ENCODE measurements at regions not wholly inside any gene's neighbourhood (a gene's known extent, or its start where the extent isn't known, plus 50 kb on each side); places are given as distances from the start of the nearest gene placed in this dataset.

DNA sequence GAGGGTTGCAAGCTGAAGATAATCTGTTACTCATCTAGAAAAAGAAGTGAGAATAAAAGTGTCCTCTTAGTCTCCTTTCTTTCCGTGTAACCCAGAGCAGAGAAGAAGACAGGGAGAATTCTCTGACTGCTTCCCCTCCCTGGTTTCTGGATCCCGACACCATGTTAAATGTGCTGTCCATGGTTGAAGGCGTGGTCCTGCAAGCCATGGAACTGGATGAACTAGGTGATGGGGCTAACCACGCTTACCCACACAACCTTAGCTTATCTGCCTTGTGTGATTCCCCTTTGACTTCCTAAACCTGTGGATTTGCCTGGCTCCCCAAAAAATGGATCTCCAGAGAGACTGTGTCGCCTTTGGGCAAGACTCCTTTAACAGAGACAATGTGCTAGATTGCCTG is 907.6 kb downstream of the FSTL5 start:
- intact Hi-C loops (cut with DNase I): no loop called here

DNA sequence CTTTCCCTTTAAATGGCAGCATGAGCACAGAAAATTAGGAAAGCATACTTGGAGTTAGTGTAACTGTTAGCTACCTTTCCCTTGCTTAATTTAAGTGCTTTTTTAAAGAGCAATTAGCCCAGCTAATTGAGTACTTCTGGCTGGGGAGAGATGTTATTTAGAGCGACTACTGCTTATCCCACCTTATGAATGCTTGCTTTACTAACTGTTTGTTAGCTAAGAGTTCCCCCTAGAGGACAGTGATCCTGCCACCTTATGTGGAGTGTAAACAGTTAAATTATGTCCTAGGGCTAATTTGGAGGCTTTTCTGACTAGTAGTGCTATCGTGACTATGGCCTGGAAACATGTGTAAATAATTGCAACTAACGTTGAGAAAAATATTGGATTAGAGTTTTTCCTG is 909.4 kb downstream of the FSTL5 start:
- Histone ChIP-seq H3K9me3 (no peaks in the 10 kb centered on the region), H3K4me1 (replicated peaks) (no peaks in the 10 kb centered on the region), H3K27me3 (replicated peaks; ENCODE audit: insufficient read depth) (no peaks in the 10 kb centered on the region), H3K36me3 (no peaks in the 10 kb centered on the region), H3K4me3 (no peak overlapping the region), H3K27ac (no peak overlapping the region)
- no peak for TF ChIP-seq POLR2AphosphoS5 (IDR thresholded peaks at IDR 0.05)
- intact Hi-C loops (cut with DNase I): no loop called here
- 78% methylated on average over 3 of the region's 3 CpGs for WGBS
- no peak for DNase-seq (ENCODE audit: low spot score)

More for the DNA sequence above, 907.6 kb downstream of the FSTL5 start:
- H3K27ac ChIP-seq: no peak overlapping the region
- no peaks in the 10 kb centered on the region for H3K36me3 ChIP-seq
- H3K4me1 ChIP-seq (replicated peaks): no peaks in the 10 kb centered on the region
- 93% methylated on average over 5 of the region's 5 CpGs for WGBS
- no peak for DNase-seq (ENCODE audit: low spot score)
- no peaks in the 10 kb centered on the region for H3K27me3 ChIP-seq (replicated peaks; ENCODE audit: insufficient read depth)
- no peak for TF ChIP-seq POLR2AphosphoS5 (IDR thresholded peaks at IDR 0.05)
- TF ChIP-seq, protein P1, sequence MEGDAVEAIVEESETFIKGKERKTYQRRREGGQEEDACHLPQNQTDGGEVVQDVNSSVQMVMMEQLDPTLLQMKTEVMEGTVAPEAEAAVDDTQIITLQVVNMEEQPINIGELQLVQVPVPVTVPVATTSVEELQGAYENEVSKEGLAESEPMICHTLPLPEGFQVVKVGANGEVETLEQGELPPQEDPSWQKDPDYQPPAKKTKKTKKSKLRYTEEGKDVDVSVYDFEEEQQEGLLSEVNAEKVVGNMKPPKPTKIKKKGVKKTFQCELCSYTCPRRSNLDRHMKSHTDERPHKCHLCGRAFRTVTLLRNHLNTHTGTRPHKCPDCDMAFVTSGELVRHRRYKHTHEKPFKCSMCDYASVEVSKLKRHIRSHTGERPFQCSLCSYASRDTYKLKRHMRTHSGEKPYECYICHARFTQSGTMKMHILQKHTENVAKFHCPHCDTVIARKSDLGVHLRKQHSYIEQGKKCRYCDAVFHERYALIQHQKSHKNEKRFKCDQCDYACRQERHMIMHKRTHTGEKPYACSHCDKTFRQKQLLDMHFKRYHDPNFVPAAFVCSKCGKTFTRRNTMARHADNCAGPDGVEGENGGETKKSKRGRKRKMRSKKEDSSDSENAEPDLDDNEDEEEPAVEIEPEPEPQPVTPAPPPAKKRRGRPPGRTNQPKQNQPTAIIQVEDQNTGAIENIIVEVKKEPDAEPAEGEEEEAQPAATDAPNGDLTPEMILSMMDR (IDR thresholded peaks at IDR 0.05): no peak
- TF ChIP-seq POLR2A (IDR thresholded peaks at IDR 0.05): no peak
- no peak overlapping the region for H3K4me3 ChIP-seq
- no peaks in the 10 kb centered on the region for H3K9me3 ChIP-seq

DNA sequence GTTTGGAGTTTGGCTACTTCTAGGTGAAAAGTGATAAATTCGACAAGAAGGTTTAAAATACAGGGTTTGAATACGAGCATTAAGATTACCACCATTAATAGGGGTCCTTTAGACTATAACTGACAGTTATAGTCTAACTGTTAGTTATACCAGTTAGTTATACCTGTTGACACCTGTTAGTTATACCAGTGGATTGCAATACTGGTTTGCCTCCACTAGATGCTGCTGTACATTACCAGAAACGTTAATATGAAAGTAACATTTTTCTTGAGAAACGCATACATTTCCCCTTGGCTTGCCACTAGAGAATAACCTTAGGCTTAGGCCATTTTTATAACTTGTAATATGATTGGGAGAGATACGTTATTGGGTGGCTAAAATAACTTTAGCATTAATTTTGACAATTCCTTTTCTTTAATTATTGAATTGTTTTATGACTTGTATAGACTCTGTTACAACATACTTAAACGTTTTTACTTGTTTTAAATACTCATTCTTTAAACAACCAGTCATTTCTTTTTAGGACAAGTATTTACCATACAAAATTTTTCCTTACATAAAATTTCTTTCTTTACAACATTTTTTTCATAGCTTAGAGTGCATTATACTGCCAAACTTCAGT is 911.2 kb downstream of the FSTL5 start:
- no peak for DNase-seq (ENCODE audit: low spot score)
- Histone ChIP-seq H3K4me3 (no peak overlapping the region), H3K27ac (no peak overlapping the region), H3K36me3 (no peaks in the 10 kb centered on the region), H3K4me1 (replicated peaks) (no peaks in the 10 kb centered on the region), H3K9me3 (no peaks in the 10 kb centered on the region), H3K27me3 (replicated peaks; ENCODE audit: insufficient read depth) (no peaks in the 10 kb centered on the region)
- WGBS: 66% methylated on average over 6 of the region's 6 CpGs
- intact Hi-C loops (cut with DNase I): no loop called here
- TF ChIP-seq POLR2AphosphoS5 (IDR thresholded peaks at IDR 0.05) (no peak), POLR2A (IDR thresholded peaks at IDR 0.05) (no peak)
- TF ChIP-seq, protein P1 (IDR thresholded peaks at IDR 0.05): peak in 3 of 4 experiments; percentile 22 to 30 (median 29)

DNA sequence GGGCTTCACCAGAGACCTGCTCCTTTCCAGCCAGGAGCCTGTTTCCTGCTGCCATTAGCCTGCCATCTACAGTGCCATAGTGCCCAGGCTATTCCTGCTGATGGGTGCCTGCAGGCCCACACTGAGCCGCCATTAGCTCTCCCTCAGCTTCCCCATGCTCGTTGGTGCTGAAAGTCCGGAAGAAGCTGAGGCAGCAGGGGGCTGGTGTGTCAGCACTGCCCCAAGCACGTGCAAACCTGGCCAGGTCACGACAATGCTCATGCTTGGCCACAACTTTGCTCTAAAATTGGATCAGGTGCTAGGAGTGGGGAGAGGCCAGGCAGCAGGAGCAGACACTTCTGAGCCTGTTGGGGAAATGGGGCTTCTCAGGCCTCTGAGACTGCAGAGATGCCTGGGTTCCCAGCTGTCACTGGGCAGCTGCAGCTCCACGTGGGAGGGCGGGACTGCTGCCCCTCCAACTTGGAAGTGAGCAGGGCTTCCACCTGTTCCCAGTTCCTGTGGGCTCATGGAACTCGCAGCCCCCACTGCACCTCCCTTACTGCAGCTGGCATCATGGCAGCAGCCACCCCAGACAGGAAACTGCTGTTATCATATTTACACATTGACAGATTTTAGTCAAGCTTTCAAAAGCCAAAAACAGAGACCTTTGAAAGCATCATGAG is 913.9 kb downstream of the FSTL5 start:
- Histone ChIP-seq H3K4me1 (replicated peaks) (no peaks in the 10 kb centered on the region), H3K4me3 (no peak overlapping the region), H3K27me3 (replicated peaks; ENCODE audit: insufficient read depth) (no peaks in the 10 kb centered on the region), H3K9me3 (no peaks in the 10 kb centered on the region), H3K36me3 (no peaks in the 10 kb centered on the region), H3K27ac (no peak overlapping the region)
- no peak for DNase-seq (ENCODE audit: low spot score)
- TF ChIP-seq, protein P1 (IDR thresholded peaks at IDR 0.05): no peak
- TF ChIP-seq POLR2A (IDR thresholded peaks at IDR 0.05): no peak
- TF ChIP-seq POLR2AphosphoS5 (IDR thresholded peaks at IDR 0.05): no peak
- intact Hi-C loops (cut with DNase I): no loop called here
- WGBS: 87% methylated on average over 6 of the region's 8 CpGs

DNA sequence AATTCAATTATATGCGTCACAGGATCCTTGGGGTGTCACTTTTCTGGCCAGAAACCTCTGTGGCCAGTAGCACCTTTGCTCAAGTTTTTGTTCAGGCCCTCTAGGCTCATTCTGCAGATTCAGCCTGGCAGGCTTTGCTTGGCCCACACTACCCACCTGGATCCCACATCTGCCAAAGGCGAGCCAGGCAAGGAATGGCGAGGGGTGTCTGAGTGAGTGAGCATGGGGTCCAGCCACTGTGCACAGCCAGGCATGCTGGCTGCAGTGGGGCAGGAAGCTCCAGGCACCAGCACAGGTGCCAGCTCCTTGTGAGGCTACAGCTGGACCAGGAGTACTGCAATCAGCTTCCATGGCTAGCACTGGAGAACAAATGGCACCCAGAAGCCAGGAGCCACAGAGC is 914.9 kb downstream of the FSTL5 start:
- intact Hi-C loops (cut with DNase I): no loop called here
- H3K4me1 ChIP-seq (replicated peaks): no peaks in the 10 kb centered on the region
- no peak for DNase-seq (ENCODE audit: low spot score)
- no peaks in the 10 kb centered on the region for H3K36me3 ChIP-seq
- H3K27ac ChIP-seq: no peak overlapping the region
- no peaks in the 10 kb centered on the region for H3K9me3 ChIP-seq
- TF ChIP-seq, protein P1 (IDR thresholded peaks at IDR 0.05): no peak
- TF ChIP-seq POLR2AphosphoS5 (IDR thresholded peaks at IDR 0.05): no peak
- TF ChIP-seq POLR2A (IDR thresholded peaks at IDR 0.05): no peak
- H3K4me3 ChIP-seq: no peak overlapping the region
- H3K27me3 ChIP-seq (replicated peaks; ENCODE audit: insufficient read depth): no peaks in the 10 kb centered on the region
- WGBS: 97% methylated on average over 3 of the region's 3 CpGs
